Suprapubic skin (tissue), 4 donors: ENCODE measurements at regions not wholly inside any gene's neighbourhood (a gene's known extent, or its start where the extent isn't known, plus 50 kb on each side); places are given as distances from the start of the nearest gene placed in this dataset.

Experiments used
- DNase-seq, 2 donors: peaks; one replicate each; pipeline ENCODE4 v3.0.0-alpha.2; 2019; ENCODE audit warnings: low spot score in 2 of 2
- H3K27ac ChIP-seq: fragments of 200-600 bp; sonication (generic); one replicate; pipeline ENCODE4 v1.5.1; 2019
- H3K27me3 ChIP-seq: fragments of 200-600 bp; sonication (generic); one replicate; pipeline ENCODE4 v1.5.1; 2019
- H3K36me3 ChIP-seq: fragments of 200-600 bp; sonication (generic); one replicate; pipeline ENCODE4 v1.5.1; 2019
- H3K4me1 ChIP-seq: fragments of 200-600 bp; sonication (generic); one replicate; pipeline ENCODE4 v1.5.1; 2019
- H3K4me3 ChIP-seq: fragments of 200-600 bp; sonication (generic); one replicate; pipeline ENCODE4 v1.5.1; 2019; ENCODE audit warnings: mild to moderate bottlenecking
- H3K9me3 ChIP-seq: fragments of 200-600 bp; sonication (generic); one replicate; pipeline ENCODE4 v1.5.1; 2019
- CTCF ChIP-seq, 2 donors: fragments of 200-600 bp in 1 of 2; fragments of 450-650 bp in 1 of 2; sonication (generic) in 1 of 2; IDR thresholded peaks; one replicate each; pipeline ENCODE4 v1.5.1; 2016 to 2019; ENCODE audit warnings: antibody characterized with exemption in 2 of 2, mild to moderate bottlenecking in 1 of 2, moderate library complexity in 1 of 2
- EP300 ChIP-seq: sonication (generic); formaldehyde crosslinking; IDR thresholded peaks from one replicate; pipeline ENCODE4 v1.6.1; 2017; ENCODE audit warnings: antibody characterized with exemption
- POLR2A ChIP-seq, 2 donors: fragments of 450-650 bp; IDR thresholded peaks; one replicate each; pipeline ENCODE4 v1.6.1; 2017; ENCODE audit warnings: antibody characterized with exemption in 2 of 2, mild to moderate bottlenecking in 2 of 2, moderate library complexity in 2 of 2
- POLR2AphosphoS5 ChIP-seq, 3 donors: sonication (generic); formaldehyde crosslinking; IDR thresholded peaks; one replicate each; pipeline ENCODE4 v1.6.1; 2017; ENCODE audit warnings: antibody characterized with exemption in 3 of 3
- WGBS: methylation state at CpG from one replicate; pipeline ENCODE4 v1.1.5; 2018; 5-methylcytosine and 5-hydroxymethylcytosine counted together

GRCh38 chr2:57333221-57333620, 713.4 kb upstream of the VRK2 start:
- no peak for TF ChIP-seq POLR2AphosphoS5 (IDR thresholded peaks at IDR 0.05)
- no peak for TF ChIP-seq POLR2A (IDR thresholded peaks at IDR 0.05)
- no peak for TF ChIP-seq CTCF (IDR thresholded peaks at IDR 0.05)
- TF ChIP-seq EP300: no peak
- Histone ChIP-seq H3K4me3 (no peak overlapping the region), H3K4me1 (no peaks in the 10 kb centered on the region), H3K9me3 (no peaks in the 10 kb centered on the region), H3K27me3 (no peaks in the 10 kb centered on the region), H3K36me3 (no peaks in the 10 kb centered on the region), H3K27ac (no peak overlapping the region)
- 88% methylated on average over 1 of the region's 1 CpG for WGBS
- DNase-seq: no peak

- peaks cover 6% of the 10 kb centered on the region for H3K9me3 ChIP-seq
- TF ChIP-seq CTCF (IDR thresholded peaks at IDR 0.05) (no peak), POLR2A (IDR thresholded peaks at IDR 0.05) (no peak), POLR2AphosphoS5 (IDR thresholded peaks at IDR 0.05) (no peak), EP300 (no peak)
Measured at GRCh38 chr2:57343391-57344006, 703.1 kb upstream of the VRK2 start.

GRCh38 chr2:57368190-57368589, 678.4 kb upstream of the VRK2 start:
- Histone ChIP-seq H3K4me1 (no peaks in the 10 kb centered on the region), H3K4me3 (no peak overlapping the region), H3K27ac (no peak overlapping the region), H3K36me3 (no peaks in the 10 kb centered on the region), H3K9me3 (peaks cover 3% of the 10 kb centered on the region), H3K27me3 (no peaks in the 10 kb centered on the region)
- DNase-seq: no peak
- 86% methylated on average over 1 of the region's 1 CpG for WGBS
- TF ChIP-seq POLR2A (IDR thresholded peaks at IDR 0.05): no peak
- TF ChIP-seq EP300: no peak
- TF ChIP-seq POLR2AphosphoS5 (IDR thresholded peaks at IDR 0.05): no peak
- TF ChIP-seq CTCF (IDR thresholded peaks at IDR 0.05): no peak

More at GRCh38 chr2:57343391-57344006, 703.1 kb upstream of the VRK2 start:
- 93% methylated on average over 1 of the region's 1 CpG for whole genome bisulfite sequencing
- H3K27ac ChIP-seq: no peak overlapping the region
- no peaks in the 10 kb centered on the region for H3K4me1 ChIP-seq
- no peaks in the 10 kb centered on the region for H3K27me3 ChIP-seq
- no peaks in the 10 kb centered on the region for H3K36me3 ChIP-seq
- no peak overlapping the region for H3K4me3 ChIP-seq
- no peak for DNase-seq

- 63% methylated on average over 3 of the region's 3 CpGs for WGBS
- no peaks in the 10 kb centered on the region for H3K36me3 ChIP-seq
- no peaks in the 10 kb centered on the region for H3K27me3 ChIP-seq
- H3K4me3 ChIP-seq: no peak overlapping the region
- TF ChIP-seq POLR2A (IDR thresholded peaks at IDR 0.05): no peak
- no peak for TF ChIP-seq CTCF (IDR thresholded peaks at IDR 0.05)
- no peak for TF ChIP-seq EP300
- TF ChIP-seq POLR2AphosphoS5 (IDR thresholded peaks at IDR 0.05): no peak
- peaks cover 3% of the 10 kb centered on the region for H3K9me3 ChIP-seq
- DNase-seq: no peak
- H3K4me1 ChIP-seq: no peaks in the 10 kb centered on the region
- no peak overlapping the region for H3K27ac ChIP-seq
Measured at GRCh38 chr2:57370882-57371585, 675.6 kb upstream of the VRK2 start.

GRCh38 chr2:57372237-57372984, 674.2 kb upstream of the VRK2 start:
- Histone ChIP-seq H3K27me3 (no peaks in the 10 kb centered on the region), H3K27ac (no peak overlapping the region), H3K36me3 (no peaks in the 10 kb centered on the region), H3K9me3 (no peaks in the 10 kb centered on the region), H3K4me1 (no peaks in the 10 kb centered on the region), H3K4me3 (no peak overlapping the region)
- 64% methylated on average over 2 of the region's 2 CpGs for WGBS
- no peak for DNase-seq
- no peak for TF ChIP-seq CTCF (IDR thresholded peaks at IDR 0.05)
- no peak for TF ChIP-seq POLR2AphosphoS5 (IDR thresholded peaks at IDR 0.05)
- no peak for TF ChIP-seq POLR2A (IDR thresholded peaks at IDR 0.05)
- no peak for TF ChIP-seq EP300
